Stomach (tissue), 4 donors: ENCODE measurements at regions not wholly inside any gene's neighbourhood (a gene's known extent, or its start where the extent isn't known, plus 50 kb on each side); places are given as distances from the start of the nearest gene placed in this dataset.

ENCODE experiments used
- CTCF ChIP-seq, 7 experiments: fragments of 450-650 bp in 4 of 7; fragments of 200-600 bp in 3 of 7; sonication (generic) in 3 of 7; IDR thresholded peaks; one replicate each; pipeline ENCODE4 v1.5.1; 2016 to 2019; ENCODE audit warnings: antibody characterized with exemption in 7 of 7, control low read depth in 2 of 7, mild to moderate bottlenecking in 1 of 7
- POLR2A ChIP-seq, 4 donors: fragments of 450-650 bp; IDR thresholded peaks; one replicate each; pipeline ENCODE4 v1.6.1; 2016; ENCODE audit warnings: antibody characterized with exemption in 4 of 4, control low read depth in 2 of 4, mild to moderate bottlenecking in 1 of 4, moderate library complexity in 1 of 4
- POLR2AphosphoS5 ChIP-seq, 3 donors: sonication (generic); formaldehyde crosslinking; IDR thresholded peaks; one replicate each; pipeline ENCODE4 v1.6.1; 2016; ENCODE audit warnings: antibody characterized with exemption in 3 of 3

- TF ChIP-seq CTCF (IDR thresholded peaks at IDR 0.05) = no peak
- no peak for TF ChIP-seq POLR2AphosphoS5 (IDR thresholded peaks at IDR 0.05)
- no peak for TF ChIP-seq POLR2A (IDR thresholded peaks at IDR 0.05)
Measured at GRCh38 chr13:62309904-62310303, 894.3 kb upstream of the PCDH20 start.
